ENCODE measurements at regions not wholly inside any gene's neighbourhood (a gene's known extent, or its start where the extent isn't known, plus 50 kb on each side); places are given as distances from the start of the nearest gene placed in this dataset.
"Not testable (repeated sequence)": the region's sequence is repeated elsewhere in the genome, so short reads cannot be mapped to it uniquely, and the experiment has no call there.

DNA sequence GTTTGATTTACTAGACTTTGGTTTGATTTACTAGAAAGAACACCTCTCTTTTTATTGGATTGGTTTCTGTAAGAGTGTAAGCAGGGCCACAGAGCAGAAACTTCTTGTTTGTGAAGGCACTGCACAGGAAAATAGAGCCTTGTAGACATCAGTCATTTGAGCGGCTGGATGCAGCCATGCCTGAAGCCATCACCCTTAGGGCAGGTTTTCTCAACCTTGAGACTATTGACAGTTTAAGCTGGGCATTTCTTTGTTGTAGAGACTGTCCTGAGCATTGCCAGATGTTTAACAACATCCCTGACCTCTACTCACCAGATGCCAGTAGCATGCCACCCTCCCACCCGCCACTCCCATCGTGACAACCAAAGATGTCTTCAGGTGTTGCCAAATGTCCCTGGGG, 130.2 kb upstream of the SULF2 start:
- Histone ChIP-seq H3K9me3 (replicated peaks in 1 of 2; ENCODE audit: control insufficient read depth in 1 of 2, insufficient read depth in 1 of 2, low read length in 2 of 2) (peaks cover 39 to 40% of the 10 kb centered on the region in 2 donors), H2AFZ (ENCODE audit: insufficient read depth, low read depth, low read length, poor library complexity, severe bottlenecking) (no peak overlapping the region), H4K20me1 (ENCODE audit: insufficient read depth, low read length) (no peaks in the 10 kb centered on the region), H3K79me2 (ENCODE audit: insufficient read depth, low read length) (no peaks in the 10 kb centered on the region), H3K4me3 (replicated peaks in 1 of 3; ENCODE audit: low read depth in 2 of 3, low read length in 3 of 3) (no peak overlapping the region), H3K27ac (ENCODE audit: low read depth in 1 of 2, low read length in 2 of 2) (no peak overlapping the region), H3K4me1 (ENCODE audit: control insufficient read depth in 1 of 2, insufficient read depth in 2 of 2, low read length in 2 of 2) (no peaks in the 10 kb centered on the region), H3K36me3 (replicated peaks in 1 of 2; ENCODE audit: control insufficient read depth in 1 of 2, insufficient read depth in 2 of 2, low read length in 2 of 2) (no peaks in the 10 kb centered on the region), H3K9ac (ENCODE audit: insufficient read depth, low read length, poor library complexity, severe bottlenecking) (no peak overlapping the region), H3K27me3 (ENCODE audit: control insufficient read depth in 2 of 2, insufficient read depth in 2 of 2, low read length in 2 of 2) (no peaks in the 10 kb centered on the region), H3K4me2 (replicated peaks; ENCODE audit: extremely low read depth, low read length, poor library complexity, severe bottlenecking) (no peak overlapping the region)
- Mint-ChIP-seq H3K9me3 (peaks cover 27 to 47% (median 40%) of the 10 kb centered on the region in 7 donors), H3K36me3 (no peaks in the 10 kb centered on the region), H3K27me3 (ENCODE audit: low read depth in 3 of 3) (peaks cover 7 to 18% (median 8%) of the 10 kb centered on the region in 3 donors), H3K4me1 (no peaks in the 10 kb centered on the region), H3K27ac (no peak overlapping the region), H3K4me3 (no peak overlapping the region)
- DNase-seq: no peak
- TF ChIP-seq, protein P1, sequence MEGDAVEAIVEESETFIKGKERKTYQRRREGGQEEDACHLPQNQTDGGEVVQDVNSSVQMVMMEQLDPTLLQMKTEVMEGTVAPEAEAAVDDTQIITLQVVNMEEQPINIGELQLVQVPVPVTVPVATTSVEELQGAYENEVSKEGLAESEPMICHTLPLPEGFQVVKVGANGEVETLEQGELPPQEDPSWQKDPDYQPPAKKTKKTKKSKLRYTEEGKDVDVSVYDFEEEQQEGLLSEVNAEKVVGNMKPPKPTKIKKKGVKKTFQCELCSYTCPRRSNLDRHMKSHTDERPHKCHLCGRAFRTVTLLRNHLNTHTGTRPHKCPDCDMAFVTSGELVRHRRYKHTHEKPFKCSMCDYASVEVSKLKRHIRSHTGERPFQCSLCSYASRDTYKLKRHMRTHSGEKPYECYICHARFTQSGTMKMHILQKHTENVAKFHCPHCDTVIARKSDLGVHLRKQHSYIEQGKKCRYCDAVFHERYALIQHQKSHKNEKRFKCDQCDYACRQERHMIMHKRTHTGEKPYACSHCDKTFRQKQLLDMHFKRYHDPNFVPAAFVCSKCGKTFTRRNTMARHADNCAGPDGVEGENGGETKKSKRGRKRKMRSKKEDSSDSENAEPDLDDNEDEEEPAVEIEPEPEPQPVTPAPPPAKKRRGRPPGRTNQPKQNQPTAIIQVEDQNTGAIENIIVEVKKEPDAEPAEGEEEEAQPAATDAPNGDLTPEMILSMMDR (IDR thresholded peaks at IDR 0.05): no peak
- intact Hi-C loops (cut with micrococcal nuclease): no loop called here
- WGBS (ENCODE audit: insufficient coverage): 100% methylated on average over 2 of the region's 3 CpGs

DNA sequence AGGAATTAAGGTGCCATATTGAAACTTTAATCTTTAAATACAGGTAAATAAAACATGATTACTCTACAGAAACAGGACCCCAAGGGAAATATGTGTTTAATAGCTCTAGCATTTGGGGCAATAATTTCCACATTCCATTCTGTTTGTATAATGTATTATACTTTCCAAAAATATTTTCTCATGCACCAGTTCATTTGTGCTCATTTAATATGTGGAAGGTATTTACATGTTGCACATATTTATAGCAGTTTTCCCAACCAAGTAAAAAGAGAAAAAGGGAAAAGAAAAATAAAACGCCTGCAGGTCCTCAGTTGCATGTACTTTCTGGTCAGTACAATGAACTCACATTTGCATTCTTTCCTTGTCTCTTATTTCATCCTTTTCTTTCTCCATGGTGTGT, 129.5 kb upstream of the SULF2 start:
- WGBS (ENCODE audit: insufficient coverage): no CpG with 5 or more reads among the region's 1 CpG
- Histone ChIP-seq H4K20me1 (ENCODE audit: insufficient read depth, low read length) (no peaks in the 10 kb centered on the region), H3K79me2 (ENCODE audit: insufficient read depth, low read length) (no peaks in the 10 kb centered on the region), H3K9ac (ENCODE audit: insufficient read depth, low read length, poor library complexity, severe bottlenecking) (no peak overlapping the region), H3K4me1 (ENCODE audit: control insufficient read depth in 1 of 2, insufficient read depth in 2 of 2, low read length in 2 of 2) (no peaks in the 10 kb centered on the region), H3K27me3 (ENCODE audit: control insufficient read depth in 2 of 2, insufficient read depth in 2 of 2, low read length in 2 of 2) (no peaks in the 10 kb centered on the region), H3K27ac (ENCODE audit: low read depth in 1 of 2, low read length in 2 of 2) (no peak overlapping the region), H3K4me3 (replicated peaks in 1 of 3; ENCODE audit: low read depth in 2 of 3, low read length in 3 of 3) (no peak overlapping the region), H3K9me3 (replicated peaks in 1 of 2; ENCODE audit: control insufficient read depth in 1 of 2, insufficient read depth in 1 of 2, low read length in 2 of 2) (peaks cover 39 to 40% of the 10 kb centered on the region in 2 donors), H2AFZ (ENCODE audit: insufficient read depth, low read depth, low read length, poor library complexity, severe bottlenecking) (no peak overlapping the region), H3K36me3 (replicated peaks in 1 of 2; ENCODE audit: control insufficient read depth in 1 of 2, insufficient read depth in 2 of 2, low read length in 2 of 2) (no peaks in the 10 kb centered on the region), H3K4me2 (replicated peaks; ENCODE audit: extremely low read depth, low read length, poor library complexity, severe bottlenecking) (no peak overlapping the region)
- TF ChIP-seq, protein P1 (IDR thresholded peaks at IDR 0.05): no peak
- H3K4me3 Mint-ChIP-seq: no peak overlapping the region
- intact Hi-C loops (cut with micrococcal nuclease): no loop called here
- no peaks in the 10 kb centered on the region for H3K36me3 Mint-ChIP-seq
- peaks cover 25 to 42% (median 39%) of the 10 kb centered on the region in 7 donors for H3K9me3 Mint-ChIP-seq
- H3K27ac Mint-ChIP-seq: no peak overlapping the region
- H3K4me1 Mint-ChIP-seq: no peaks in the 10 kb centered on the region
- peaks cover 8 to 13% (median 8%) of the 10 kb centered on the region in 3 donors for H3K27me3 Mint-ChIP-seq (ENCODE audit: low read depth in 3 of 3)
- no peak for DNase-seq

DNA sequence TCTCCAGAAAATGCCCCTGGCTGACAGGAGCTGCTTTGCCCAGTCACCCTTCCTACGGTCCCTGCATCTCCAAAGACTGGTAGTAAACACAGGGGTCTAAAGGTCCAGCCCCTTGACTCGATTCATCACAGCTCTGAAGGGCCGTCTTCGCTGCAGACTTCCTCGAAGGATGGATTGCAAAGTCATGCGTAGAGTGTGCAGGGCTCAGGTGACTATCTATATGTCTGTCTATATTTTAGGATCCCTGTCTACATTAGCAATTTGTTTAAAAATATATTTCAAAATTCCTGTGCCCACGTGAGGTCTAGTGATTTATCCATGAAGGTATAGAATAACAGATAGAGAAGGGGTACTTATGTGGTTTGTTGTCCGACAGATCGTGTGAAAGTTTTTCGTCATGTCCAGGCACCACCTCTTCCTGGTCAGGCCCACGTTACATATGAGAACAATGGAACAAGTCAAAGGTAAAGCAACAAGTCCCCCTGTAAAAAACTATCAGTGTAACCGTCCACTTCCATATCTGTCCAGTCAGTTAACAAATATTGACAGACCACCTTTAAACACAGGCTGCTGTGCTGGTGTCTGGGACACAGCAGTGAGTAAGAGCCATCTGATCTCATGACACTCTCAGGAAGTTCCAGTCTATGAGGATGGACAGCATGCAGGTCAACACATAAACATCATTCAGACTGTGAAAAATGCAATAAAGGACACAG, 127.7 kb upstream of the SULF2 start:
- H2AFZ ChIP-seq (ENCODE audit: insufficient read depth, low read depth, low read length, poor library complexity, severe bottlenecking); H3K27ac Mint-ChIP-seq; H3K79me2 ChIP-seq (ENCODE audit: insufficient read depth, low read length); H3K27ac ChIP-seq (ENCODE audit: low read depth in 1 of 2, low read length in 2 of 2); H3K4me3 Mint-ChIP-seq; intact Hi-C loops (cut with micrococcal nuclease); H3K36me3 ChIP-seq (replicated peaks in 1 of 2; ENCODE audit: control insufficient read depth in 1 of 2, insufficient read depth in 2 of 2, low read length in 2 of 2); H3K27me3 ChIP-seq (ENCODE audit: control insufficient read depth in 2 of 2, insufficient read depth in 2 of 2, low read length in 2 of 2); H3K4me2 ChIP-seq (replicated peaks; ENCODE audit: extremely low read depth, low read length, poor library complexity, severe bottlenecking); H4K20me1 ChIP-seq (ENCODE audit: insufficient read depth, low read length); H3K4me1 ChIP-seq (ENCODE audit: control insufficient read depth in 1 of 2, insufficient read depth in 2 of 2, low read length in 2 of 2); H3K9ac ChIP-seq (ENCODE audit: insufficient read depth, low read length, poor library complexity, severe bottlenecking); H3K4me1 Mint-ChIP-seq; H3K4me3 ChIP-seq (replicated peaks in 1 of 3; ENCODE audit: low read depth in 2 of 3, low read length in 3 of 3); H3K36me3 Mint-ChIP-seq; DNase-seq: not testable (repeated sequence)
- WGBS (ENCODE audit: insufficient coverage): 93% methylated on average over 5 of the region's 12 CpGs
- peaks cover 6 to 13% (median 6%) of the 10 kb centered on the region in 3 donors for H3K27me3 Mint-ChIP-seq (ENCODE audit: low read depth in 3 of 3)
- peaks cover 15 to 27% (median 22%) of the 10 kb centered on the region in 7 donors for H3K9me3 Mint-ChIP-seq
- H3K9me3 ChIP-seq (replicated peaks in 1 of 2; ENCODE audit: control insufficient read depth in 1 of 2, insufficient read depth in 1 of 2, low read length in 2 of 2): peaks cover 22 to 28% of the 10 kb centered on the region in 2 donors

Measured in CD14-positive monocyte (primary cell).